Calu3 (cell line): ENCODE measurements at regions not wholly inside any gene's neighbourhood (a gene's known extent, or its start where the extent isn't known, plus 50 kb on each side); places are given as distances from the start of the nearest gene placed in this dataset.

Experiments used
- BruUV-seq: library from RNA; stranded (reverse); fragments of 400-500 nt; replicated peaks from 2 replicates; lab custom pipeline; 2021; lab: Mats Ljungman, UMichigan
- CTCF ChIA-PET: fragments of 300-600 bp; sonication (Branson Sonifier 250); formaldehyde crosslinking; loops from one replicate; lab custom pipeline; 2022; ENCODE audit warnings: antibody characterized with exemption; lab: Charles Lee
- DNase-seq: peaks from one replicate; pipeline ENCODE4 v3.0.0; 2022
- H3K27ac Mint-ChIP-seq: one replicate; pipeline ENCODE4 v1.8.0; 2022; ENCODE audit warnings: mixed read lengths; ENCODE audit not compliant: unreplicated experiment
- H3K27me3 Mint-ChIP-seq: one replicate; pipeline ENCODE4 v1.8.0; 2022; ENCODE audit warnings: mixed read lengths; ENCODE audit not compliant: unreplicated experiment
- H3K36me3 Mint-ChIP-seq: one replicate; pipeline ENCODE4 v1.8.0; 2022; ENCODE audit warnings: mild to moderate bottlenecking, moderate library complexity, mixed read lengths; ENCODE audit not compliant: insufficient read depth, unreplicated experiment
- H3K4me1 Mint-ChIP-seq: one replicate; pipeline ENCODE4 v1.8.0; 2022; ENCODE audit warnings: mild to moderate bottlenecking, low read depth, mixed read lengths; ENCODE audit not compliant: unreplicated experiment
- H3K4me3 Mint-ChIP-seq: one replicate; pipeline ENCODE4 v1.8.0; 2022; ENCODE audit warnings: mild to moderate bottlenecking, low read depth, moderate library complexity, mixed read lengths; ENCODE audit not compliant: unreplicated experiment
- H3K9me3 Mint-ChIP-seq: one replicate; pipeline ENCODE4 v1.8.0; 2022; ENCODE audit warnings: low read depth, mixed read lengths; ENCODE audit not compliant: unreplicated experiment
- CTCF ChIP-seq: fragments of 200-600 bp; IDR thresholded peaks from one replicate; pipeline ENCODE4 v1.8.0; 2022; ENCODE audit warnings: antibody characterized with exemption; ENCODE audit not compliant: unreplicated experiment
- intact Hi-C: fragments of 100-400 bp; cut with micrococcal nuclease; formaldehyde crosslinking; loops from one replicate; pipeline ENCODE4 v1.10.0; 2022; ENCODE audit not compliant: unreplicated experiment

GRCh38 chr1:164093543-164093942 lies 465.4 kb upstream of the PBX1 start:
- H3K9me3 Mint-ChIP-seq: peaks cover 10% of the 10 kb centered on the region
- H3K27ac Mint-ChIP-seq: no peak overlapping the region
- no peaks in the 10 kb centered on the region for H3K4me1 Mint-ChIP-seq
- CTCF ChIA-PET: no interaction called here
- H3K4me3 Mint-ChIP-seq: no peak overlapping the region
- no peaks in the 10 kb centered on the region for H3K27me3 Mint-ChIP-seq
- DNase-seq: no peak
- no TSS peak for BruUV-seq
- no peaks in the 10 kb centered on the region for H3K36me3 Mint-ChIP-seq
- TF ChIP-seq CTCF: no peak
- intact Hi-C loops: no loop called here

GRCh38 chr1:164101802-164102201 lies 457.2 kb upstream of the PBX1 start:
- H3K27me3 Mint-ChIP-seq: no peaks in the 10 kb centered on the region
- H3K27ac Mint-ChIP-seq: no peak overlapping the region
- H3K4me1 Mint-ChIP-seq: no peaks in the 10 kb centered on the region
- intact Hi-C loops: no loop called here
- H3K36me3 Mint-ChIP-seq: no peaks in the 10 kb centered on the region
- peaks cover 5% of the 10 kb centered on the region for H3K9me3 Mint-ChIP-seq
- no TSS peak for BruUV-seq
- no peak overlapping the region for H3K4me3 Mint-ChIP-seq
- TF ChIP-seq CTCF: no peak
- CTCF ChIA-PET: no interaction called here
- DNase-seq: no peak

GRCh38 chr1:164131949-164132348 lies 427.0 kb upstream of the PBX1 start:
- H3K36me3 Mint-ChIP-seq: no peaks in the 10 kb centered on the region
- DNase-seq: no peak
- no peak overlapping the region for H3K27ac Mint-ChIP-seq
- no peak for TF ChIP-seq CTCF
- BruUV-seq: no TSS peak
- H3K4me3 Mint-ChIP-seq: no peak overlapping the region
- CTCF ChIA-PET: no interaction called here
- peaks cover 8% of the 10 kb centered on the region for H3K9me3 Mint-ChIP-seq
- intact Hi-C loops: no loop called here
- H3K27me3 Mint-ChIP-seq: no peaks in the 10 kb centered on the region
- H3K4me1 Mint-ChIP-seq: no peaks in the 10 kb centered on the region

GRCh38 chr1:164137273-164137925 lies 421.6 kb upstream of the PBX1 start:
- H3K4me3 Mint-ChIP-seq: no peak overlapping the region
- peaks cover 7% of the 10 kb centered on the region for H3K9me3 Mint-ChIP-seq
- no peak for TF ChIP-seq CTCF
- BruUV-seq: no TSS peak
- no peaks in the 10 kb centered on the region for H3K4me1 Mint-ChIP-seq
- H3K36me3 Mint-ChIP-seq: no peaks in the 10 kb centered on the region
- no peaks in the 10 kb centered on the region for H3K27me3 Mint-ChIP-seq
- no peak overlapping the region for H3K27ac Mint-ChIP-seq
- CTCF ChIA-PET: no interaction called here
- no peak for DNase-seq
- intact Hi-C loops: no loop called here
